PC-9 (cell line): ENCODE measurements at regions not wholly inside any gene's neighbourhood (a gene's known extent, or its start where the extent isn't known, plus 50 kb on each side); places are given as distances from the start of the nearest gene placed in this dataset.

Experiments used
- CTCF ChIP-seq: fragments of 200-600 bp; sonication (generic); conservative IDR thresholded peaks from 2 replicates; pipeline ENCODE4 v1.6.1; 2017; ENCODE audit warnings: mixed run types, antibody characterized with exemption, mild to moderate bottlenecking, moderate library complexity
- EZH2 ChIP-seq: fragments of 200-600 bp; sonication (generic); IDR thresholded peaks from 2 replicates; pipeline ENCODE4 v1.8.0; 2017; ENCODE audit warnings: antibody characterized with exemption, low read depth

GRCh38 chr1:221451741-221452140 is 290.1 kb downstream of the DUSP10 start:
- TF ChIP-seq CTCF (no peak), EZH2 (no peak)
